SKM-1 (cell line): ENCODE measurements at regions not wholly inside any gene's neighbourhood (a gene's known extent, or its start where the extent isn't known, plus 50 kb on each side); places are given as distances from the start of the nearest gene placed in this dataset.
A peak's percentile ranks its signal among the peaks of the same experiment; 100 is the strongest.
"Not testable (repeated sequence)": the region's sequence is repeated elsewhere in the genome, so short reads cannot be mapped to it uniquely, and the experiment has no call there.

Source experiments
- DNase-seq: peaks from one replicate; lab custom pipeline; 2025; ENCODE audit not compliant: unreplicated experiment; lab: John Stamatoyannopoulos, UW

DNA sequence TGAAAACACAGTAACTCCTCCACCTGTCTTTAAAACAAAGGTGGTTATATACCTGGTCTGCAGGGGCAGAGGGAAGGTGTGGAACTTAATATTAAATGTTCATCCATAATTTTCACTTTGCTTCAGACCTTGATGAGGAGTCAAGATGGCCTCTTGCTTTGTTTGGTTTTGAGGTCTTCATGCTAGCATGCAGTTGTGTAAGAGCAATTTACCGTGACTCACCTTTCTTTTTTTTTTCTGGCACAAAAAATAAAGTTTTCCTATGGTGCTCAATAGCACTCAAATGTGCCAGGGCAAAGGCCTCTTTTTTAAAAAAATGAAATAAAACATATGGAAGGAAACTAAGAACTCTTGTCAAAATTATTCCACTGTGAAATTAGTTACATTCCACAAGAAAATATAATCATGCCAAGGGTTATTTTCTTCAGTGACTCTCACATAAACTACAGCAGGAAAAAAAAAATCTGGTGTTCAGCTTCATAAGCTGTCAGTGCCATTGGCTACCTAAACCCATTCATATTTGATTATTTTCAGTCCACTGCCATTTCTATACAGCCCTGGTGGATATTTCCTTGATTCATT is 128.2 kb downstream of the SLC7A11 start:
- DNase-seq: no peak

DNA sequence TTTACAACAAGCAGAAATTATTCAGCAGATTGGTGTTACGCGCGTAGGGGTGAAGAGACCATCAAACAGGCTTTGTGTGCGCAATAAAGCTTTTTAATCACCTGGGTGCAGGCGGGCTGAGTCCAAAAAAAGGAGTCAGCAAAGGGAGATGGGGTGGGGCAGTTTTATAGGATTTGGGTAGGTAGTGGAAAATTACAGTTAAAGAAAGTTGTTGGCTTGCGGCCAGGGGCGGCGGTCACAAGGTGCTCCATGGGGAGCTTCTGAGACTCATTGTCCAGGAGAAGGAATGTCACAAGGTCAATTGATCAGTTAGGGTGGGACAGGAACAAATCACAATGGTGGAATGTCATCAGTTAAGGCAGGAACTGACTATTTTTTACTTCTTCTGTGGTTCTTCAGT is 129.3 kb downstream of the SLC7A11 start:
- not testable (repeated sequence) for DNase-seq

DNA sequence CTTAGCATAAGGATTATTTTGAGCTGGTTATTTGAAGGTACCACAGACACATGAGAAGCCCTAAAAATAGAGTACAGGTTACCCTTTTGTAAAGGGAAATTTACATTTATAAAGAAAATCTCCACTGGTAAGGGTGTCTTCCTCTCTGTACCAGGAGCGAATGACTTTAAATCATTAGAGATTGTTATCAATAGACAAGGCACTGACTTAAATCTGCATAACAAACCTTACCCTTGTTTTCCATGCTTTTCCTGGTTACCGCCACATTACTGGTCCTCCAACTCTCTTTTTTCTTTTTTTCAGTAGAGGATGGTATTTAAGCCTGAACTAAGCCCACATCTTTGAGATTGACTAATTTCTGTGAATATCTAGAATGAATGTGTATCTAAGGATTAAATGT is 129.8 kb downstream of the SLC7A11 start:
- DNase-seq: no peak

DNA sequence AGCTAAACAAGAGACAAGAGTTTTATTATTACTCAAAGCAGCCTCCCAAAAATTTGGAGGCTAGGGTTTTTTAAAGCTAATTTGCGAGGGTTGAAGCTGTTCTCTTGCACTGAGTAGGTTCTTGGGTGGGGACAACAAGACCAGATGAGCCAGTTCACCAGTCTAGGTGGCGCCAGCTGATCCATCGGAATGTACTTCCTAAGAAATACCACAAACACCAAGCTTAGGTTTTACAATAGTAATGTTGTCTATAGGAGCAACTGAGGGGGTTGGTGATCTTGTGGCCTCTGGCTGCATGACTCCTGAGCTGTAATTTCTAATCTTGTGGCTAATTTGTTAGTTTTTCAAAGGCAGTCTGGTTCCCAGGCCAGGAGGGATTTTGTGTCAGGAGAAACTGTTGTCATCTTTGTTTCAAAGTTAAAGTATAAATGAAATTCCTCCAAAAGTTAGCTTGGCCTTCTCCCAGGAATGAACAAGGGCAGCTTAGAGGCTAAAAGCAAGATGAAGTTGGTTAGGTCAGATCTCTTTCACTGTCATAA is 130.6 kb downstream of the SLC7A11 start:
- no peak for DNase-seq

DNA sequence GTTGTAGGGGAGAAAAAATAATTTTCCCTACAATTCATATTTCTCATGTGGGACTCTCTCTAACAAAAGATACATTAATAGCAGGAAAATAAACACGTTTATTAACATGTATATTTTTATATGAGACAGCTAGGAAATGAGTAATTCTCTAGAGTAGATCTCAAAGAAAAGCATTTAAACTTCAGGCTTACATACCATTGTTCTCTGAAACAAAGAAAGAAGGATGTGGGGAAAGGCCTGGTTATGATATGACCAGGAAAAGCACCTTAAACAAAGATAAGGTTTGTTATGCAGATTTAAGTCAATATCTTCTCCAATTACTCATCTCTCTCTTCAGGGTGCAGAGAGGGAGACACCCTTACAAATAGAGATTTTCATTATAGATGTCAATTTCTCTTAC is 131.3 kb downstream of the SLC7A11 start:
- no peak for DNase-seq

DNA sequence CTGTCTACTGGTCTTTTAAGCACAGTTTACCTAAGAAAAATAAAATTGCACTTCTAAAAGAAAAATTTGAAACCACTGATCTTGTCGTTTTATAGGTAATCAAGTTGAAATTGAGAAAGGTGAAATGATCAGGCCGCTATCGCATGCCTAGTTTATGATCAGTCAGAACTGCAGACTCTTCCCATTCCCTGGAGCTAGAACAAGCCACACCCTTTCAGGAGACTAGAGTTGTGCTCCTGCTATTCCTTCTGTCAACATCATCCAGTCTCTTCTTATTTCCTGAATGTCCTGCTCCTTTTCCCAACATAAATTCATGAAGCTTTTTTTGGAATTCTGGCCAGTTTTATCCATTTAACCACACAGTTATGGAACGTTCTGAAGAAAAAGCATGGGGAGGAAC is 135.1 kb downstream of the SLC7A11 start:
- no peak for DNase-seq

DNA sequence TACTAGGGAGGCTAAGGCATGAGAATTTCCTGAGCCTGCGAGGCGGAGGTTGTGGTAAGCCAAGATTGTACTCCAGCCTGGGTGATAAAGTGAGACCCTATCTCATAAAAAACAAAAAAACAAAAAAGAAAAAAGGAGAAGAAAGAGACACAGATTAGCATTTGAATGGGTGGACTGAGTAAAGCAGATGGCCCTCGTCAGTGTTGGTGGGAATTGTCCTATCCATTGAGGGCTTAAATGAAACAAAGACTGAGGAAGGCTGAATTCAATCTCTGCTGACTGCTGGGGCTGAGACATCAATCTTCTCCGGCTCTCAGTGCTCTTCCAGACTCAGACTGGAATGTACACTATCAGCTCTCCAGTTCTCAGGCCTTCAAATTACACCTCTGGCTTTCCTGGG is 136.8 kb downstream of the SLC7A11 start:
- DNase-seq: no peak

DNA sequence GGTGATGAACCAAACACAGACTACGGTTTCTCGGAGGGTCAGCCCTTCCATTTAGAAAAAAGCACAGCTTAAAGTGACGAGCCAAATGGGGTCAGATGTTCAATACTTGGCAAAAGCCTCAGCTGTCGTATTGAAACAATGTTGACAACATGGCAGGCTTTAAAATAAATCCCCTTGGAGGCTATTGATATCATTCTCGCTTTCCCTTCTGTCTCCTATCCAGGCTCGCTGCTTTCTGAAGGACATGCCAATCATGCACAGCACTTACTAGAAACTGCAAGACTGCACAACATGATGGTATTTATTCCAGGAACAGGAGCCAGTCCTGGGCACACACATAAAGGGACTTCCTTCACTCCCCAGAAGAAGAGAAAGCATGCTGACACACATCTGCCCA is 137.9 kb downstream of the SLC7A11 start:
- no peak for DNase-seq

DNA sequence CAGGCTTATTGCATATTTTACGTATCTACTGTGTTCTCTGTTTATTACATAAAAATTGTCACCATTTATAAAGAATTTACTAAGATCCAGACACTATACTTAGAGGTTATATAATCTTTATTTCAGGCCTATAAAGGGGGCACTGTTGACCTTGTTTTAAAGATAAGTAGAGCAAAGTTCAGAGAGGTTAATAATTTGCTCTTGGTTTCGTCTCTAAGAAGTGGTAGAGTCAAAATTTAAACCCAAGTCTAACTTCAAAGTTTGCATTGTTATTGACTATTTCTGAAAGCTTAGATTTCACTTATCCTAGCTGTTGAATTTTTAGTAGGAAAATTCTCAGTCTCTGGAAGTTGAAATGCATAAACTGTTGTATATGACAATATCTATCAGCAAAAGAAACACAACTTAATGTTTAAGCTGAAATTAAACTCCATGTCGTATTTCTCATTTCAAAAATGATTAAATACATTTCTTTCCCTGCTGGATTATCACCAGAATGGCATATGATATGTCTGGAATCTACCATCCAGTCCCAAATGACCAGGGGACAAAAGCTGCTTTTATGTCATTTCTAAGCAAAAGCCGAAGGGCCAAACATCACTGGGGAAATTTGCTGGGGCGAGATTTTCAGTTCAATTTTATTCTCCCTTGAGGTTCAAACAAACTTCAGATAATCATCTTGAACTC is 138.4 kb downstream of the SLC7A11 start:
- no peak for DNase-seq

DNA sequence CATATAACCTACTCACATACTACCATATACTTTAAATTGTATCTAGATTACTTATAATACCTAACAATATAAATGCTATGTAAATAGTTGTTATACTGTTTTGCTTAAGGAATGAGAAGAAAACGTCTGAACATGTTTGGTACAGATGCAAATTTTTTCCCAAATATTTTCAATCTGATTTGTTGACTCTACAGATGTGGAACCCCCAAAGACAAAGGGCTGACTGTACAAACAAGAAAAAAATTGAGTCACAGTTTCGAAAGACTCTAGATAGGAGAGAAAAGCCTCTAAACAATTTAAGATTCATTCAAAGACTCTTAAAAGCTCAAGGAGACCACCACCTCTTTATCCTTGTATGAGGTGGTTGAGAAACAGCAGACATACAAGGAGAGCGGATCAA is 142.8 kb downstream of the SLC7A11 start:
- DNase-seq: no peak

DNA sequence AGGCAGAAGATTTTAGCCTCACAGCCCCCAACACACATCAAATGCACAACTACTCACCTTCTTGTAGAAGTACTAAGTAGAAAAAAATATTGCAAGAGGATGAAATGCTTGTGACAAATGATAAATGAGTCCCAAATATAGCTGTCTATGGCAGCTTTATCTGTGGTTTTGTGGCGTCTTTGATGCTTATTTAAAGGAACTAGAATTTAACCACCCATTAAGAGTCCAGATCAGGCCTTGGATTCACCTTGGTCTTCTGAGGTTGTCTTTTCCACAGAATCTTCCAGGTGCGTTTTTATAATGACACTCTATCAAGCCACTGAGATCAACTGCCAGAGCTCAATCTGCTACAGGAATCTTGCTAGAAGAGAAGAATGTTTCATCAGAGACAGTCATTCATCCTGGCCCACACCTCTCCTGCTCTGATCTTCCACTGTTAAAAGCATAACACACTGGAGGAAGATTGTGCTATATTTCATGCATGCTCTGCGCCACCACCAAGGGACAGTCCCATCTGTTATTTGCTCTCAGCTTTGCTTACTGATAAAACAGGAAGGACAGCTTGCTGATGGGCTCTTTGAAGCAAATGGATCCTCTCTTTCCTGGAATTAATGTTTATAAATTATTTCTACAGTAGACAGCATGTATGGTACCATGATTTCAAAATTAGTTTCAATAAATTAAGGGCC is 144.1 kb downstream of the SLC7A11 start:
- DNase-seq: no peak

DNA sequence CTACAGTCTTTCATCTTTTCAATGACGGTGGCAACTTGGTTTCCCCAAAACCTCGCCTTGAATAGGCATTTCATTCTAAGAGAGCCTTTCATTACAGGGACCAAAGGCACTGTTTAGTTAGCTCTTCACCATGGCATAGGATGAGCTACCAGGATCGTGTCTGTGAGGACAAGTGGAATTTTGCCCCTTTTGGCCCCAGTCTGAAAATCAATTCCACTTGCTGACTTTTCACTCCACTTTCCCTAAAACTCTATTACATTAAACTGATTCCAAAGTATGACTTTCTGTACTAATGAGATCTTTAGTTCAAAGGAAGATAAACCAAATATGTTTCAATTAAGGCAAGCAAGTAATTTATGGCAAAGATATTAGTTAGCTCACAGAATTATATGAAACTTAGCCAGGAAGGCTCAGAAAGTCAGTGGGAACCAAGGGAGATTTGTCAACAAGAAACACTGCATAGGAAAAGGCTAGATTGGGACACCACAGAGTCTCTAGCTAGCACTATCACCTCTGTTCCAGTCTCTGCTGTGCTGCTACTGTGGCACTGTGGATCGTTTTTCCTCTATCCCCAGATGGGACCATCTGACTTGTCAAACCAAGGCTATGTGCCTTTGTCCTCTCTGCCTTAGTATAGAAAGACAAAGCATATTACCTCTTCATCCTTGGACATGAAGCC is 145.6 kb downstream of the SLC7A11 start:
- no peak for DNase-seq

DNA sequence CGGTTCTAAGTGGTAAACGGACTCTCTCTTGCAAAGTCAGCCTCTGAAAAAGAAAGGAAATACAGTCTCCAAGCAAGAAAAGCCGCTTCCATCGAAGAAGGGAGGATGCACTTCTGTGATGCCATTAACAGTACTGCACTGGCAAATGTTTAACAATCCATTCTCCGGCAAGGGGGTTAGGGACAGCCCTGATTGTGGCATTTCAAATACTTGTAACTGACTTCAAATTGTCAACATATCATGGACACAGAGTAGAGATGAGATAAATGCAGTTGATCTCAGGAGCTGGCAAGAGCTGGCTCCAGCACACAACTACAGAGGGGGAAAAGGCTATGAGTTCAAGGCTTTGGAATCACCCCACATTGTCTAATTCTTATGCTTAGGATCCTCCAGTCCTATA is 146.8 kb downstream of the SLC7A11 start:
- no peak for DNase-seq

DNA sequence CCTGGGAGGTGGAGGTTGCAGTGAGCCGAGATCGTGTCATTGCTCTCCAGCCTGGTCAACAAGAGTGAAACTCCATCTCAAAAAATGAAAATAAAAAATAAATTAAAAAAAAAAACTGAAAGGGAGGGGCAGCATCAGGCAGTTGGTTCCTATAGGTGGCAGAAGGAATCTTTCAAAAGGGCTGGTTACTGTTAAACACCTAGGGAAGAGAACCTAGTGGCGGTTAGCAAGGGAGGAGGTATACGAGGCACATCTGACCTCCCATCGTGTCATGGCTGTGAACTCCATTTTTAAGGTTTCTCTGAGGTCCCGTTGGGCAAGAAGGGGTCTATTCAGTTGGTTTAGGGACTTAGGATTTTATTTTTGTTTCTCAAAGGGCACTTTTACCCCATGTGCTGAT is 150.1 kb downstream of the SLC7A11 start:
- no peak for DNase-seq

DNA sequence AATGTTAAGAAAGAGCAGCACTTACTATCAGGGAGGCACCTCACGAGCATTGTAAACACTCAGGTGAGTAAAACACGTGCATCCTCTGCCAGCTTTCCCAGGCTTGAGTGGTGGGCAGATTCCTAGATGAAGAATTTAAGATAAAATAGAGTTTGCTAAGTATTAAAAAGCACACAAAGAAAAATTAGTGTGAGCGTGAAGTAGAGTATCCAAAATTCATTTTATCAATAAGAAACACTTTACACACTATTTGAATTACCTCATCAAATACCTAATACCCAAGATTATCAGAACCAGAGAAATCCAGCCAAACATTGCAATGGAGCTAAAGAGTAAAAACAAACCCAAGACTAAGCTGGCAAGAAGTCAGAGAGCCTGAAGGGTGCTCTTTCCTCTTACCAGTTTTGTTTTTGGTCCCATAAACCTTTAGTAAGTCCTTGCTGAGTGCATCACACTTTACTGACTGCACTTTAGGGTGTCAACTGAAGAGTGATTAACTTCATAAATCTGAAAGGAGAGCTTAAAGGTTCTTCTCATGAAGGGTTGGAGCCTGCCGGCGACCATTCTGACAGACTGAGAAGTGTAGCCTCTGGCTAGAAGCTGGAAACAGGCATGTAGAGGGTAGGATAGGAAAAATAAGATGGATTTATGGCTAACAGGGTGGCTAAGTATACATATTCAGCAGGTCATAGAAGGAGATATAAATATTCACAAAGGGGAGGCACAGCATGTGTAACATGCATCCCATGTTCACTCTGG is 151.1 kb downstream of the SLC7A11 start:
- DNase-seq: no peak

DNA sequence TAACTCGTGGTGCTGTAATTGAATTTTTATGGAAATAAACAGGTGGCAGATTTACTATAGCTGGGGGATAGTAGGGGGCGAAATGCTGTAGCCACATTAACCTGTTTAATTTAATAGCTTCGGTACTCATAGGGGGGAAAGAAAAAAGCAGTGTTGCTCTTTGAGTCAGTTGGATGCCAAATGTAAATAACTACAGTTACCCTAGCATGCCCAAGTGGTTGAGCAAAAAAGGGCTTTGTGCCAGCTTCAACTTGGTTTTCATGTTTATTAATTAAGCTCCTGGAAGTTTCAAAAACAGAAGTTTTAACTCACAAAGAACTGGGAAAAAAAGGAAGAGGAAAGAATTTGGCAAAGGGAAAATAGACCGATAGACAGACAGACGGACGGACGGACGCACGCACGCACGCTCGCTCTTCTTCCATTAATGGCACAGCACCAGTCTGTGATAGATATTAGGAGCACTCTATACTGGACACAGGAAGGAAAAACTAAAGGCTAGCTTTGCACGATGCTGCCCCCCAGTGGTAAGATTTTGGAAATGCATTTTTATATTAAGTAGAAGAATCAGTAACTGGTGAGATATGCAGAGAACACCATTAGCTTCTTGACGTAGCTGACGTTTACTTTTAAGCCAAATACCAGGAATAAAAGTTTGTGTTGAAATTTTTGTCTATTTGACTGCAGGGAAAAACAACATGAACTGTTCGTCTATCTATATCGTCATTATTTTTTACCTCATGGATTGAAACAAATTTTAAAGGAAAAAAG is 151.8 kb downstream of the SLC7A11 start:
- peak; percentile 70 for DNase-seq

DNA sequence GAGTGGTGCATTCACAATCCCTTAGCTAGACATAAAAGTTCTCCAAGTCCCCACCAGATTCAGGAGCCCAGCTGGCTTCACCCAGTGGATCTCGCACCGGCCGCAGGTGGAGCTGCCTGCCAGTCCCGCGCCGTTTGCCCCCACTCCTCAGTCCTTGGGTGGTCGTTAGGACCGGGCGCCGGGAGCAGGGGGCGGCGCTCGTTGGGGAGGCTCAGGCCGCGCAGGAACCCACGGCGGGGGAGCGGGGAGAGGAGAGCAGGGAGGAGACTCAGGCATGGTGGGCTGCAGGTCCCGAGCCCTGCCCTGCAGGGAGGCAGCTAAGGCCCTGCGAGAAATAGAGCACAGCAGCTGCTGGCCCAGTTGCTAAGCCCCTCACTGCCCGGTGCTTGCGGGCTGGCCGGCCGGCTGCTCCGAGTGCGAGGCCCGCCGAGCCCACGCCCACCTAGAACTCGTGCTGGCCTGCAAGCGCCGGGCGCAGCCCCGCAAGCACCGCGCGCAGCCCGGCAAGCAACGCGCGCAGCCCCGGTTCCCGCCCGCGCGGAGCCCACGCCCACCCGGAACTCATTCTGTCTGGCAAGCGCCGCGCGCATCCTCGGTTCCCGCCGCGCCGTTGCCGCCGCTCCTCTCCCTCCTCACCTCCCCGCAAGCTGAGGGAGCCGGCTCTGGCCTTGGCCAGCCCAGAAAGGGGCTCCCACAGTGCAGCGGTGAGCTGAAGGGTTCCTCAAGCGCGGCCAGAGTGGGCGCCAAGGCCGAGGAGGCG is 153.5 kb downstream of the SLC7A11 start:
- no peak for DNase-seq

DNA sequence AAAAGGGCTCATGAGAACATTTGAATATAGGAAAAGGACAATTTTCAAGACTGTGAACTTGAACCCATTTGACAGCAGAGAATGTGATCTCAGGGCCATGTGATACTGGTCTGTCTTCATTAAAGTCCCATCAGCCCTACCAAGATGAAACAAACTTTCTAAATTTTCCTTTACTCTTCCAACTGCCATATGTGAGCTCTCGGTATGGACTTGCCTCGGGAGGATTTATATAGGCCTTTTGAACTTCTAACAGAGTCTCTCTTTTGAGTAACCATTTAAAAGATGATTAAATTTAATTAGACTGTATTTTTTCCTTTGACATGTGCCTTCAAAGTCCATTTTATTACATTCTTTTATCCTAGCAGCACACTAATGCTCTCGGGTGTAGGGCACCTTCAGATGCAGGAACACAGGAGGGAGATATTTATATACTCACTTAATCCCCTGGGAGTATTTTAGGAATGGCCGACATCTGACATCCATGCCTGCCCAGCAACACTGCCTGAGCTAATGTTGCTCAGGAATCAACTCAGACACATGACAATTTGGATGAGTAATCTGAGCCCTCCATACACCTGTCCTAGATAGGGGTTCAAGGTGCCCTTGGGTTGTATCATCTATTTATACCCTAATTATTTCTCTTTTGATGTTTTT is 155.0 kb downstream of the SLC7A11 start:
- no peak for DNase-seq

DNA sequence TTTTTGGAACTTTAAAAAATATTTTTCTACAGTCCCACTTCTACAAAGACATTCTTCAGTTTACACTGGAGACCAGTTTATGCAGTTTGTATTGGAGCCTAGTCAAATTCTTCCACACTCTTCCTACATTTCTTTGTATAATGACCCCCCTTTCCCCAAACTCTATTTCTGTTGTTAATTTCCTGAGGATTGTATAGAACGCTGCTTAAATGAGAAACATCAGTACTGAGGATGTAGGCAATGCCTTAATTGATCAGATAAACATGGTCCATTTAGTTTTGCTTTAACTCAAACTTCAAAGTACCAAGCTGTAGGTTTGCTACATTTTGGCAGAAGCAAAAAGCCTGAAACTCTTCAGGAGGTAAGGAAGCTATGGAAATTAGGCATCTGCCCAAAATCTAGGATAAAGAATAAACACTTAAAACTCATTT is 155.5 kb downstream of the SLC7A11 start:
- no peak for DNase-seq
